T-helper 1 cell treated with Interleukin-12 subunit alpha and Interleukin-12 subunit beta and Interleukin-4 antibody, amounts not matched to agents 30 ng/mL and 1 ng/mL, for 36 hours (primary cell): ENCODE measurements at regions not wholly inside any gene's neighbourhood (a gene's known extent, or its start where the extent isn't known, plus 50 kb on each side); places are given as distances from the start of the nearest gene placed in this dataset.

Source experiments
- intact Hi-C: fragments of 100-400 bp; cut with micrococcal nuclease; formaldehyde crosslinking; loops from one replicate; pipeline ENCODE4 v1.15.1; 2024

- intact Hi-C loops = no loop called here
Measured at GRCh38 chr10:44593952-44594351, 209.1 kb upstream of the CXCL12 start.

GRCh38 chr10:44607116-44607515 is 222.2 kb upstream of the CXCL12 start:
- intact Hi-C loops = no loop called here

GRCh38 chr10:44618910-44619309 is 234.0 kb upstream of the CXCL12 start:
- intact Hi-C loops = no loop called here

- intact Hi-C loops = no loop called here
Measured at GRCh38 chr10:44619521-44619920, 234.6 kb upstream of the CXCL12 start.

- intact Hi-C loops = no loop called here
Measured at GRCh38 chr10:44619975-44620374, 235.1 kb upstream of the CXCL12 start.

GRCh38 chr10:44627591-44628354 is 242.9 kb upstream of the CXCL12 start:
- intact Hi-C loops = no loop called here

- intact Hi-C loops = no loop called here
Measured at GRCh38 chr10:44628921-44629320, 244.0 kb upstream of the CXCL12 start.

- intact Hi-C loops = no loop called here
Measured at GRCh38 chr10:44635176-44635575, 250.3 kb upstream of the CXCL12 start.

- intact Hi-C loops = no loop called here
Measured at GRCh38 chr10:44636625-44637024, 251.7 kb upstream of the CXCL12 start.

GRCh38 chr10:44640429-44640828 is 255.5 kb upstream of the CXCL12 start:
- intact Hi-C loops = no loop called here

GRCh38 chr10:44647473-44647872 is 262.6 kb upstream of the CXCL12 start:
- intact Hi-C loops = no loop called here

GRCh38 chr10:44647877-44648542 is 263.1 kb upstream of the CXCL12 start:
- intact Hi-C loops = no loop called here

GRCh38 chr10:44650691-44651661 is 260.2 kb upstream of the TMEM72 start:
- intact Hi-C loops = no loop called here

- intact Hi-C loops = no loop called here
Measured at GRCh38 chr10:44651834-44652233, 259.3 kb upstream of the TMEM72 start.

- intact Hi-C loops = no loop called here
Measured at GRCh38 chr10:44659320-44659719, 251.8 kb upstream of the TMEM72 start.

GRCh38 chr10:44660271-44660670 is 250.9 kb upstream of the TMEM72 start:
- intact Hi-C loops = no loop called here

GRCh38 chr10:44662051-44662450 is 249.1 kb upstream of the TMEM72 start:
- intact Hi-C loops = no loop called here

GRCh38 chr10:44668336-44668735 is 242.8 kb upstream of the TMEM72 start:
- intact Hi-C loops = no loop called here

GRCh38 chr10:44671319-44671718 is 239.8 kb upstream of the TMEM72 start:
- intact Hi-C loops = no loop called here

GRCh38 chr10:44673245-44673983 is 237.7 kb upstream of the TMEM72 start:
- intact Hi-C loops = no loop called here
